ENCODE measurements at regions not wholly inside any gene's neighbourhood (a gene's known extent, or its start where the extent isn't known, plus 50 kb on each side); places are given as distances from the start of the nearest gene placed in this dataset.

DNA sequence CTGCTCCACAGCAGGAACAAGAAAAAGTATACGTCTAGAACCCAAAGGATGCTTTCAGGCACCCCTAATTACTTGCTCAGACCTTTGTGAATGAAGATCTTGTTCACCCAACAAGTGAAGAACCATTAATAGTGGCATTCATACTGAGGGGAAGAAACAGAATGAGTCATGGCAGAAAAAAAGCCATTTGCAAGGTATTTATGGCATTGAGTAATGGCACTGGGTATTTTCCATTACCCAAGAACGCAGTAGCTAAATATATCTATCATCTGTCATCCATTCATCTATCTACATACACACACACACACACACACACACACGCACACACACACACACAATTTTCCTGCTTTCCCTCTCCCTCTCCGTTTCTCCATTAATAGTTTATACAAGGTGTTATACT is 56.4 kb upstream of the XIRP2 start:
- DNase-seq (ENCODE audit: low read depth) = peak; percentile 3
- no peak overlapping the region for H3K4me3 ChIP-seq (ENCODE audit: low read length)
- TF ChIP-seq, protein P1, sequence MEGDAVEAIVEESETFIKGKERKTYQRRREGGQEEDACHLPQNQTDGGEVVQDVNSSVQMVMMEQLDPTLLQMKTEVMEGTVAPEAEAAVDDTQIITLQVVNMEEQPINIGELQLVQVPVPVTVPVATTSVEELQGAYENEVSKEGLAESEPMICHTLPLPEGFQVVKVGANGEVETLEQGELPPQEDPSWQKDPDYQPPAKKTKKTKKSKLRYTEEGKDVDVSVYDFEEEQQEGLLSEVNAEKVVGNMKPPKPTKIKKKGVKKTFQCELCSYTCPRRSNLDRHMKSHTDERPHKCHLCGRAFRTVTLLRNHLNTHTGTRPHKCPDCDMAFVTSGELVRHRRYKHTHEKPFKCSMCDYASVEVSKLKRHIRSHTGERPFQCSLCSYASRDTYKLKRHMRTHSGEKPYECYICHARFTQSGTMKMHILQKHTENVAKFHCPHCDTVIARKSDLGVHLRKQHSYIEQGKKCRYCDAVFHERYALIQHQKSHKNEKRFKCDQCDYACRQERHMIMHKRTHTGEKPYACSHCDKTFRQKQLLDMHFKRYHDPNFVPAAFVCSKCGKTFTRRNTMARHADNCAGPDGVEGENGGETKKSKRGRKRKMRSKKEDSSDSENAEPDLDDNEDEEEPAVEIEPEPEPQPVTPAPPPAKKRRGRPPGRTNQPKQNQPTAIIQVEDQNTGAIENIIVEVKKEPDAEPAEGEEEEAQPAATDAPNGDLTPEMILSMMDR (IDR thresholded peaks at IDR 0.05; ENCODE audit: insufficient read depth, low read depth, low read length, missing control alignments) = no peak

GRCh38 chr2:166825914-166826313 is 62.4 kb upstream of the XIRP2 start:
- DNase-seq (ENCODE audit: low read depth) = no peak
- no peak overlapping the region for H3K4me3 ChIP-seq (ENCODE audit: low read length)
- TF ChIP-seq, protein P1 (IDR thresholded peaks at IDR 0.05; ENCODE audit: insufficient read depth, low read depth, low read length, missing control alignments) = no peak

- H3K4me3 ChIP-seq (ENCODE audit: low read length) = no peak overlapping the region
- TF ChIP-seq, protein P1 (IDR thresholded peaks at IDR 0.05; ENCODE audit: insufficient read depth, low read depth, low read length, missing control alignments) = no peak
- DNase-seq (ENCODE audit: low read depth) = no peak
These were observed 73.9 kb upstream of the XIRP2 start for GRCh38 chr2:166814335-166814734.

DNA sequence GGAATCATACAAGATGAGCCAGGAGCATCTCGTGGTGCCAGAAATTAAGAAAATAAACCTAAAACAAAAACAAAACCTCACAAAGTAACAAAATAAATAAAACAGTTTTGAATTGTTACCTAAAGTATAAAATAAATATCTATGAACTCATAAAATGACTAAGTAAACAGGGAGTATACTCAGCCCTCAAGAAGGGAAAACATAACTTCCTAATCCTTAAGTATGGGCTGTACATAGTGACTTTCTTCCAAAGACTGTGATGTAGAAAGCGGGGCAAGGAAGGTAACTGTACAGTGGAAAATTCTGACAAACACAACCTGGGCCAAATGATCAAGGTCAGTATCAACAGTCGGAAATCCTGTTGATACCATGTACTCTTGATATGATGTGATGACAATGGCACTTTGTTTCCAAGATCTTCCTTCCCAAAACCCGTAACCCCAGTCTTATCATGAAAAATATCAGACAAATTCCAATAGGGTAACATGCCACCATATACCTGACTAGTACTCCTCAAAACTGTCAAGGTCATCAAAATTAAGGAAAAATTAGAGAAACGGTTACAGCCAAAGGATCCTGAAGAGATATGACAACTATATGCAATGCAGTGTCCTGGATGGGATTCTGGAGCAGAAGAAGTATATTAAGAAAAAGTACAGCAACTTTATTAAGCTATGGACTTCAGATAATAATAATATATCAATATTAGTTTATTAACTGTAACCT is 76.0 kb upstream of the XIRP2 start:
- no peak for DNase-seq (ENCODE audit: low read depth)
- no peak overlapping the region for H3K4me3 ChIP-seq (ENCODE audit: low read length)
- TF ChIP-seq, protein P1 (IDR thresholded peaks at IDR 0.05; ENCODE audit: insufficient read depth, low read depth, low read length, missing control alignments) = no peak

DNA sequence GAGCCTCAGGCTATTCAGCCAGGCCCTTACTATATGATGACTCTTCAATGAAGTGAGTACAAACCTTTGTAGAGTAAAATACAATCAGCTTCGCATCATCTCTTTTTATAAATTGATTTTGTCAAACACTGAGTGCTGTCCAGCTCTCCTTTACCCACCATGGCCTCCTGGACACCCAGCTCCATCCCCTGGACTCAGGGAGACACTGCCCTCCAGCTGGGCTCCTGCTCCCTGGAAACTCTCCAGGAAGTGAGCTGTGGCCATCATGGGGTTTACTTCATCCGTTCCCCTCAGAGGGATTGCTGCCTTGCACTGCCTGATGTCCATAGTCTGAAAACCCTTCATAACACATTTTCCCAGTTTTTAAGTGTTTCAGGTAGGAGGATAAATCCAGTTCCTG is 82.5 kb upstream of the XIRP2 start:
- TF ChIP-seq, protein P1 (IDR thresholded peaks at IDR 0.05; ENCODE audit: insufficient read depth, low read depth, low read length, missing control alignments) = no peak
- no peak for DNase-seq (ENCODE audit: low read depth)
- no peak overlapping the region for H3K4me3 ChIP-seq (ENCODE audit: low read length)

DNA sequence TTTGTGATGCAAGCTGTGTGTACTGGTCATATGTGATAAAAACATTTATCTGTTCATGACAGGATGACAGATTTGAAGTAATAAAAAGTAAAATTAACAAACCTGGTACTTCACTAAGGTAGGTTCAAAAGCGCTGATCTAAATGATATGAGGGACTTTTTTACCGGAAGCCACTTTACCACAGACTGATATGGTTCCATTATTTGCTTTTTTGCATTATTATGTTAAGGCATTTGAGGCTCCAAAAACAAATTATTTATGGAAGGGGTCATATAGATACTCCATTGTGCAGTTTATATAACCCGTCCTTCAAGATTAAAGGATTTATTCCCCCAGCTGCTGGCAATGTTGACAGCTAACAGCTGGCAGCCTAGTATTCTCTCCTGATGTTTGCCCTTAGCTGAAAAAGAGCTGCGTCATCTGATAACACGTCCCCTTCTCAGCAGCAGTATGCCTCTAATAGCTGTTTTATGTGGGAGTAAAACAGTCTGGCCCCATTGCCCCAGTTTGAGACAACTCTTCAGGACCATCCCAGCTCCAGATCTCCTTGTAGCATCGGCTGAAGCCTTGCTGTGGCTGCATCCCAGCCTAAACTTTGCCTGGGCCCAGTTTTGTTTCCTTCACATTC is 84.8 kb upstream of the XIRP2 start:
- TF ChIP-seq, protein P1 (IDR thresholded peaks at IDR 0.05; ENCODE audit: insufficient read depth, low read depth, low read length, missing control alignments) = no peak
- no peak overlapping the region for H3K4me3 ChIP-seq (ENCODE audit: low read length)
- no peak for DNase-seq (ENCODE audit: low read depth)

DNA sequence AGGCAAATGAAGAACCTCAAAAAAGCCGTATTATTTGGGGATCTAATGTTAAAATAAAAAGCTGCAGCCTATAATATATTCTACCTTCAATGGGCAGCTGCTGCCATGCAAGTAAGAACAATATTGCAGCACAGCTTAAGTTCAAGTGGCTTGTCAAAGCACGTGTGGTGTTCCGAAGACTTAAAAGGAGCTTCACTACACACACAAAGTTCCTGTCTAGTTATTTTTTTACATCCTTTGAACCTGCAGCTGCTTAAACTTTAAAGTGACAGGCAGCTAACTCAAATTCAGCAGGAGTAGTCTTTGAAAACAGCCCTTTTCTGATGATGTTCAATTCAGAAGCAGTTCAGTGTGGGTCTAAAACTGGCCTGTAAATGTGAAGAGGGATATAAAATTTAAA is 85.8 kb upstream of the XIRP2 start:
- no peak overlapping the region for H3K4me3 ChIP-seq (ENCODE audit: low read length)
- TF ChIP-seq, protein P1 (IDR thresholded peaks at IDR 0.05; ENCODE audit: insufficient read depth, low read depth, low read length, missing control alignments) = no peak
- no peak for DNase-seq (ENCODE audit: low read depth)
